Liver (tissue), 8 donors: ENCODE measurements at regions not wholly inside any gene's neighbourhood (a gene's known extent, or its start where the extent isn't known, plus 50 kb on each side); places are given as distances from the start of the nearest gene placed in this dataset.

Experiments
- DNase-seq: peaks from one replicate; pipeline ENCODE4 v3.0.0-alpha.2; 2017; ENCODE audit warnings: low spot score
- H3K27ac ChIP-seq, 2 donors: one replicate each; pipeline ENCODE4 v1.7.0; 2013; ENCODE audit warnings: inconsistent platforms in 2 of 2, low read length in 2 of 2, control low read depth in 1 of 2, low read depth in 1 of 2, mild to moderate bottlenecking in 1 of 2
- H3K27me3 ChIP-seq, 4 donors: one replicate each; pipeline versions ENCODE4 v1.6.1 to v1.7.0; 2013; ENCODE audit warnings: low read length in 3 of 4, inconsistent platforms in 1 of 4, mild to moderate bottlenecking in 1 of 4, moderate library complexity in 1 of 4; ENCODE audit not compliant: control insufficient read depth in 4 of 4, insufficient read depth in 4 of 4
- H3K36me3 ChIP-seq, 4 donors: one replicate each; pipeline versions ENCODE4 v1.6.1 to v1.7.0; 2013; ENCODE audit warnings: low read length in 3 of 4, mild to moderate bottlenecking in 3 of 4, low read depth in 1 of 4, moderate library complexity in 1 of 4; ENCODE audit not compliant: control insufficient read depth in 4 of 4, insufficient read depth in 3 of 4
- H3K4me1 ChIP-seq, 4 donors: one replicate each; pipeline versions ENCODE4 v1.6.1 to v1.7.0; 2013; ENCODE audit warnings: low read length in 3 of 4, mild to moderate bottlenecking in 3 of 4, moderate library complexity in 1 of 4; ENCODE audit not compliant: control insufficient read depth in 4 of 4, insufficient read depth in 4 of 4
- H3K4me3 ChIP-seq, 3 donors: one replicate each; pipeline versions ENCODE4 v1.6.1 to v1.7.0; 2013; ENCODE audit warnings: low read length in 3 of 3, control low read depth in 1 of 3, low read depth in 1 of 3, mild to moderate bottlenecking in 1 of 3
- H3K9ac ChIP-seq, 2 donors: one replicate each; pipeline ENCODE4 v1.7.0; 2013; ENCODE audit warnings: low read length in 2 of 2, mild to moderate bottlenecking in 2 of 2, moderate library complexity in 2 of 2, control low read depth in 1 of 2, low read depth in 1 of 2
- H3K9me3 ChIP-seq, 4 donors: one replicate each; pipeline versions ENCODE4 v1.6.1 to v1.7.0; 2013; ENCODE audit warnings: low read length in 3 of 4; ENCODE audit not compliant: control insufficient read depth in 4 of 4
- EGR1 ChIP-seq, 2 donors: IDR thresholded peaks; 2 replicates each; pipeline ENCODE4 v1.6.1; 2016 to 2018; ENCODE audit warnings: antibody characterized with exemption in 2 of 2, low read depth in 2 of 2
- FOXA1 ChIP-seq: IDR thresholded peaks from 2 replicates; pipeline ENCODE4 v1.6.1; 2016; ENCODE audit warnings: antibody characterized with exemption
- FOXA2 ChIP-seq: IDR thresholded peaks from 2 replicates; pipeline ENCODE4 v1.6.1; 2016; ENCODE audit warnings: antibody characterized with exemption
- GABPA ChIP-seq, 2 donors: IDR thresholded peaks in 1 of 2; conservative IDR thresholded peaks in 1 of 2; 2 replicates each; pipeline ENCODE4 v1.6.1; 2016; ENCODE audit warnings: antibody characterized with exemption in 2 of 2, mild to moderate bottlenecking in 1 of 2, moderate library complexity in 1 of 2
- HNF4A ChIP-seq, 2 donors: conservative IDR thresholded peaks; 2 replicates each; pipeline ENCODE4 v1.6.1; 2016; ENCODE audit warnings: antibody characterized with exemption in 2 of 2, mild to moderate bottlenecking in 2 of 2
- HNF4G ChIP-seq: IDR thresholded peaks from 2 replicates; pipeline ENCODE4 v1.6.1; 2016; ENCODE audit warnings: antibody characterized with exemption
- JUND ChIP-seq, 2 donors: IDR thresholded peaks; 2 replicates each; pipeline ENCODE4 v1.6.1; 2016; ENCODE audit warnings: antibody characterized with exemption in 2 of 2
- NR2F2 ChIP-seq: IDR thresholded peaks from 2 replicates; pipeline ENCODE4 v1.6.1; 2016; ENCODE audit warnings: antibody characterized with exemption
- RAD21 ChIP-seq, 2 donors: IDR thresholded peaks; 2 replicates each; pipeline ENCODE4 v1.6.1; 2016; ENCODE audit warnings: antibody characterized with exemption in 2 of 2, mild to moderate bottlenecking in 2 of 2
- RXRA ChIP-seq, 2 donors: IDR thresholded peaks; 2 replicates each; pipeline ENCODE4 v1.6.1; 2017 to 2018; ENCODE audit warnings: antibody characterized with exemption in 2 of 2, mild to moderate bottlenecking in 1 of 2
- SP1 ChIP-seq: IDR thresholded peaks from 2 replicates; pipeline ENCODE4 v1.6.1; 2018; ENCODE audit warnings: antibody characterized with exemption, mild to moderate bottlenecking
- TAF1 ChIP-seq: conservative IDR thresholded peaks from 2 replicates; pipeline ENCODE4 v1.6.1; 2016; ENCODE audit warnings: antibody characterized with exemption, mild to moderate bottlenecking
- YY1 ChIP-seq: IDR thresholded peaks from 2 replicates; pipeline ENCODE4 v1.6.1; 2016; ENCODE audit warnings: antibody characterized with exemption, mild to moderate bottlenecking
- WGBS: extraction: QIAGEN DNeasy Blood & Tissue Kit; methylation state at CpG from one replicate; pipeline ENCODE4 v1.1.7; 2013; 5-methylcytosine and 5-hydroxymethylcytosine counted together
- TF ChIP-seq, protein P1 (sequence below): IDR thresholded peaks from 2 replicates; pipeline ENCODE4 v1.6.1; 2016; ENCODE audit warnings: antibody characterized with exemption
- TF ChIP-seq, protein P2 (sequence below): IDR thresholded peaks from 2 replicates; pipeline ENCODE4 v1.6.1; 2016; ENCODE audit warnings: antibody characterized with exemption
- TF ChIP-seq, protein P3 (sequence below): fragments of 150-350 bp; IDR thresholded peaks from 2 replicates; pipeline ENCODE4 v1.5.1; 2017; ENCODE audit warnings: improper control_type of control experiment, low read depth, low read length; ENCODE audit not compliant: missing input control
- TF ChIP-seq, protein P4 (sequence below): IDR thresholded peaks from 2 replicates; pipeline ENCODE4 v1.6.1; 2016; ENCODE audit warnings: antibody characterized with exemption
- TF ChIP-seq, protein P5 (sequence below): IDR thresholded peaks from 2 replicates; pipeline ENCODE4 v1.6.1; 2016; ENCODE audit warnings: antibody characterized with exemption, mild to moderate bottlenecking
- donor health status: healthy.
- donor health status: healthy.
- donor health status: healthy.
- donor health status: healthy.
- donor health status: healthy.

DNA sequence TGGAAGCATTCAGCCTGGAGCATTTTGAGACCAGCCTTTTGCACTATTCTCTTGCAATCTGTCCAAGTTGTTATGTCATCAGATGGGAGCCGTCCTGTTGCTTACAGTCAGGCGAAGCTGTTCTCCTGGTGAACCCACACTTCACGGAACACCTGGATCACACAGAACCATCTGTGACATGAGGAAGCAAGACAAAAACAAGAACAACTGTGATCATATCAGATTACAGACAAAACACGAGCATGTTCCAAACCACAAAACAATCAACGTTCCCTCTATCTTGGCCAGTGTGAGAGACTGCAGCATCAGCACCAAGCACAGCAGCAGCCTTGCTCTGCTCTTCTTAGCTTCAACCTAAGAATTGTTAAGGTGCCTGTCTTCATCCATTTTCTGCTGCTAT is 180.5 kb upstream of the SFSWAP start:
- DNase-seq: no peak
- Histone ChIP-seq H3K27me3 (peaks cover 0 to 3% (median 0%) of the 10 kb centered on the region in 4 donors), H3K9ac (no peak overlapping the region), H3K4me3 (no peak overlapping the region), H3K9me3 (no peaks in the 10 kb centered on the region), H3K27ac (no peak overlapping the region), H3K36me3 (no peaks in the 10 kb centered on the region), H3K4me1 (no peaks in the 10 kb centered on the region)
- TF ChIP-seq, protein P1, sequence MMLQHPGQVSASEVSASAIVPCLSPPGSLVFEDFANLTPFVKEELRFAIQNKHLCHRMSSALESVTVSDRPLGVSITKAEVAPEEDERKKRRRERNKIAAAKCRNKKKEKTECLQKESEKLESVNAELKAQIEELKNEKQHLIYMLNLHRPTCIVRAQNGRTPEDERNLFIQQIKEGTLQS: no peak
- TF ChIP-seq, protein P2, sequence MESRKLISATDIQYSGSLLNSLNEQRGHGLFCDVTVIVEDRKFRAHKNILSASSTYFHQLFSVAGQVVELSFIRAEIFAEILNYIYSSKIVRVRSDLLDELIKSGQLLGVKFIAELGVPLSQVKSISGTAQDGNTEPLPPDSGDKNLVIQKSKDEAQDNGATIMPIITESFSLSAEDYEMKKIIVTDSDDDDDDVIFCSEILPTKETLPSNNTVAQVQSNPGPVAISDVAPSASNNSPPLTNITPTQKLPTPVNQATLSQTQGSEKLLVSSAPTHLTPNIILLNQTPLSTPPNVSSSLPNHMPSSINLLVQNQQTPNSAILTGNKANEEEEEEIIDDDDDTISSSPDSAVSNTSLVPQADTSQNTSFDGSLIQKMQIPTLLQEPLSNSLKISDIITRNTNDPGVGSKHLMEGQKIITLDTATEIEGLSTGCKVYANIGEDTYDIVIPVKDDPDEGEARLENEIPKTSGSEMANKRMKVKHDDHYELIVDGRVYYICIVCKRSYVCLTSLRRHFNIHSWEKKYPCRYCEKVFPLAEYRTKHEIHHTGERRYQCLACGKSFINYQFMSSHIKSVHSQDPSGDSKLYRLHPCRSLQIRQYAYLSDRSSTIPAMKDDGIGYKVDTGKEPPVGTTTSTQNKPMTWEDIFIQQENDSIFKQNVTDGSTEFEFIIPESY: no peak
- no peak for TF ChIP-seq GABPA (IDR thresholded peaks at IDR 0.05 in 1 of 2, conservative IDR thresholded peaks at IDR 0.05 in 1 of 2)
- no peak for TF ChIP-seq EGR1 (IDR thresholded peaks at IDR 0.05; ENCODE audit: low read depth in 2 of 2)
- TF ChIP-seq FOXA1: no peak
- no peak for TF ChIP-seq RAD21 (IDR thresholded peaks at IDR 0.05)
- no peak for TF ChIP-seq FOXA2
- no peak for TF ChIP-seq RXRA (IDR thresholded peaks at IDR 0.05)
- TF ChIP-seq NR2F2: no peak
- TF ChIP-seq, protein P3, sequence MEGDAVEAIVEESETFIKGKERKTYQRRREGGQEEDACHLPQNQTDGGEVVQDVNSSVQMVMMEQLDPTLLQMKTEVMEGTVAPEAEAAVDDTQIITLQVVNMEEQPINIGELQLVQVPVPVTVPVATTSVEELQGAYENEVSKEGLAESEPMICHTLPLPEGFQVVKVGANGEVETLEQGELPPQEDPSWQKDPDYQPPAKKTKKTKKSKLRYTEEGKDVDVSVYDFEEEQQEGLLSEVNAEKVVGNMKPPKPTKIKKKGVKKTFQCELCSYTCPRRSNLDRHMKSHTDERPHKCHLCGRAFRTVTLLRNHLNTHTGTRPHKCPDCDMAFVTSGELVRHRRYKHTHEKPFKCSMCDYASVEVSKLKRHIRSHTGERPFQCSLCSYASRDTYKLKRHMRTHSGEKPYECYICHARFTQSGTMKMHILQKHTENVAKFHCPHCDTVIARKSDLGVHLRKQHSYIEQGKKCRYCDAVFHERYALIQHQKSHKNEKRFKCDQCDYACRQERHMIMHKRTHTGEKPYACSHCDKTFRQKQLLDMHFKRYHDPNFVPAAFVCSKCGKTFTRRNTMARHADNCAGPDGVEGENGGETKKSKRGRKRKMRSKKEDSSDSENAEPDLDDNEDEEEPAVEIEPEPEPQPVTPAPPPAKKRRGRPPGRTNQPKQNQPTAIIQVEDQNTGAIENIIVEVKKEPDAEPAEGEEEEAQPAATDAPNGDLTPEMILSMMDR: no peak
- TF ChIP-seq TAF1: no peak
- TF ChIP-seq, protein P4, sequence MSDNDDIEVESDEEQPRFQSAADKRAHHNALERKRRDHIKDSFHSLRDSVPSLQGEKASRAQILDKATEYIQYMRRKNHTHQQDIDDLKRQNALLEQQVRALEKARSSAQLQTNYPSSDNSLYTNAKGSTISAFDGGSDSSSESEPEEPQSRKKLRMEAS: no peak
- no peak for TF ChIP-seq JUND (IDR thresholded peaks at IDR 0.05)
- no peak for TF ChIP-seq YY1
- no peak for TF ChIP-seq SP1
- no peak for TF ChIP-seq HNF4A (conservative IDR thresholded peaks at IDR 0.05)
- TF ChIP-seq, protein P5, sequence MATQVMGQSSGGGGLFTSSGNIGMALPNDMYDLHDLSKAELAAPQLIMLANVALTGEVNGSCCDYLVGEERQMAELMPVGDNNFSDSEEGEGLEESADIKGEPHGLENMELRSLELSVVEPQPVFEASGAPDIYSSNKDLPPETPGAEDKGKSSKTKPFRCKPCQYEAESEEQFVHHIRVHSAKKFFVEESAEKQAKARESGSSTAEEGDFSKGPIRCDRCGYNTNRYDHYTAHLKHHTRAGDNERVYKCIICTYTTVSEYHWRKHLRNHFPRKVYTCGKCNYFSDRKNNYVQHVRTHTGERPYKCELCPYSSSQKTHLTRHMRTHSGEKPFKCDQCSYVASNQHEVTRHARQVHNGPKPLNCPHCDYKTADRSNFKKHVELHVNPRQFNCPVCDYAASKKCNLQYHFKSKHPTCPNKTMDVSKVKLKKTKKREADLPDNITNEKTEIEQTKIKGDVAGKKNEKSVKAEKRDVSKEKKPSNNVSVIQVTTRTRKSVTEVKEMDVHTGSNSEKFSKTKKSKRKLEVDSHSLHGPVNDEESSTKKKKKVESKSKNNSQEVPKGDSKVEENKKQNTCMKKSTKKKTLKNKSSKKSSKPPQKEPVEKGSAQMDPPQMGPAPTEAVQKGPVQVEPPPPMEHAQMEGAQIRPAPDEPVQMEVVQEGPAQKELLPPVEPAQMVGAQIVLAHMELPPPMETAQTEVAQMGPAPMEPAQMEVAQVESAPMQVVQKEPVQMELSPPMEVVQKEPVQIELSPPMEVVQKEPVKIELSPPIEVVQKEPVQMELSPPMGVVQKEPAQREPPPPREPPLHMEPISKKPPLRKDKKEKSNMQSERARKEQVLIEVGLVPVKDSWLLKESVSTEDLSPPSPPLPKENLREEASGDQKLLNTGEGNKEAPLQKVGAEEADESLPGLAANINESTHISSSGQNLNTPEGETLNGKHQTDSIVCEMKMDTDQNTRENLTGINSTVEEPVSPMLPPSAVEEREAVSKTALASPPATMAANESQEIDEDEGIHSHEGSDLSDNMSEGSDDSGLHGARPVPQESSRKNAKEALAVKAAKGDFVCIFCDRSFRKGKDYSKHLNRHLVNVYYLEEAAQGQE: no peak
- TF ChIP-seq HNF4G: no peak
- 55% methylated on average over 5 of the region's 5 CpGs for WGBS
